Subcutaneous abdominal adipose tissue (tissue), 5 donors: ENCODE measurements at regions not wholly inside any gene's neighbourhood (a gene's known extent, or its start where the extent isn't known, plus 50 kb on each side); places are given as distances from the start of the nearest gene placed in this dataset.

Experiments used
- H3K27ac ChIP-seq: one replicate; pipeline ENCODE4 v1.7.0; 2013; ENCODE audit warnings: low read depth, mild to moderate bottlenecking, inconsistent platforms, low read length, moderate library complexity
- H3K27me3 ChIP-seq, 5 donors: one replicate each; pipeline ENCODE4 v1.7.0; 2013; ENCODE audit warnings: low read length in 5 of 5, inconsistent platforms in 1 of 5; ENCODE audit not compliant: control insufficient read depth in 5 of 5, insufficient read depth in 4 of 5
- H3K36me3 ChIP-seq, 5 donors: one replicate each; pipeline ENCODE4 v1.7.0; 2013; ENCODE audit warnings: low read length in 5 of 5; ENCODE audit not compliant: control insufficient read depth in 5 of 5, insufficient read depth in 5 of 5
- H3K4me1 ChIP-seq, 5 donors: one replicate each; pipeline ENCODE4 v1.7.0; 2013; ENCODE audit warnings: low read length in 5 of 5, mild to moderate bottlenecking in 3 of 5, moderate library complexity in 1 of 5; ENCODE audit not compliant: control insufficient read depth in 5 of 5, insufficient read depth in 5 of 5
- H3K4me3 ChIP-seq, 5 donors: one replicate each; pipeline ENCODE4 v1.7.0; 2013; ENCODE audit warnings: low read length in 5 of 5, low read depth in 1 of 5
- H3K9ac ChIP-seq, 5 donors: one replicate each; pipeline ENCODE4 v1.7.0; 2013; ENCODE audit warnings: low read length in 5 of 5, mild to moderate bottlenecking in 4 of 5, moderate library complexity in 3 of 5
- H3K9me3 ChIP-seq, 5 donors: one replicate each; pipeline ENCODE4 v1.7.0; 2013; ENCODE audit warnings: low read length in 5 of 5; ENCODE audit not compliant: control insufficient read depth in 5 of 5
- donor health status: healthy.
- donor health status: healthy.
- donor health status: healthy.
- donor health status: healthy.
- donor health status: healthy.

GRCh38 chr5:173830421-173830820, 57.7 kb upstream of the CPEB4 start:
- Histone ChIP-seq H3K36me3 (no peaks in the 10 kb centered on the region), H3K27me3 (no peaks in the 10 kb centered on the region), H3K4me1 (peaks cover 3 to 25% (median 8%) of the 10 kb centered on the region in 5 donors), H3K9ac (no peak overlapping the region), H3K4me3 (no peak overlapping the region), H3K27ac (no peak overlapping the region), H3K9me3 (peaks cover 0 to 6% (median 0%) of the 10 kb centered on the region in 5 donors)

DNA sequence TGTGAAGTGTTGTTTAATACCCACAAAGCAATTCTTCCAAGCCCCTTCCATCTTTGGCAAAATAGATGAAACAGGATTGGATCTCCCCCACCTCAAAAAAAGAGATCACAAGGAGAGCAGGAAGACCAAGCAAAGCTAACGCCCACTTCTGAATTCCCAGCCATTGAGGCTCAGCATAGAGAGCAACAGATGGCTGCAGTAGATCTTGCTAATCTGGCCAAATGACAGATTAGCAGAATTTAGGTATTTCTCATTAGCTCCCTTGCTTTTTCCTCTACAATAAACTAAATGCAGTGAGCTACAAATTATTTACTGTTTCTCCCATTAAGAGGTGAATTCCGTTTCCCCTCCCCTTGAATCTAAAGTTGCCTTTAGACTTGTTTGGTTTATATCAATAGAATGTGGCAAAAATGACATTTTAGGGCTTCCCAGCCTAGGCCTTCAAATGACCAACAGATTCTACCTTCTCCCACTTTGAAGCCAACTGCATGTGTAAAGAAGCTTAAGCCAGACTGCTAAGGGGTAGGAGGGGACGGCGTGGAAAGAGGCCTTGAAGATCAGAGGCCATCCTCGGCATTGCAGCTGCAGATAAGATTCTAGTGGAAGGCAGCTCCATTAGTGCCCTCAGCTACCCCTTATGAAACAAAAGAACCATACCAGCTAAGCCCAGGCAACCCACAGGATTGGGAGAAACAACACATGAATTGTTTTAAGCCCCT, 56.8 kb upstream of the CPEB4 start:
- Histone ChIP-seq H3K4me1 (peaks cover 0 to 25% (median 8%) of the 10 kb centered on the region in 5 donors), H3K27me3 (no peaks in the 10 kb centered on the region), H3K27ac (no peak overlapping the region), H3K36me3 (no peaks in the 10 kb centered on the region), H3K9me3 (peaks cover 0 to 6% (median 0%) of the 10 kb centered on the region in 5 donors), H3K9ac (no peak overlapping the region), H3K4me3 (no peak overlapping the region)

DNA sequence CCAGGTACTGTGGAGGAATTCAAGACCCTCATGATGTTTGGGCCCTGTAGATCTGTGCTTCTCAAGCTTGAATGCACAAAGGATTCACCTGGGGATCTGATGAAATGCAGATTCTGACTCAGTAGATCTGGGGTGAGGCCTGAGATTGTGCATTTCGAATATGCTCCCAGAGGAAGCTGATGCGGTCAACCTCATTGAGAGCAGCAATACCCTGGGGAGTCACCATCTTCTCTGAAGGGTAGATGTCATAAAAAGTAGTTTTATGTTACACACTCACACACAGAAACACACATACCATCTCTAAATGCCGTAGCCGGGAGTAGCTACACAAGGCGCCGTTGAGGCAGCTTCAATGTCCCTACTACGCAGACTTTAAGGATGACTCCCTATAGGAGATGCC, 55.8 kb upstream of the CPEB4 start:
- H3K9me3 ChIP-seq, result peaks cover 0 to 6% (median 0%) of the 10 kb centered on the region in 5 donors
- H3K4me3 ChIP-seq, result no peak overlapping the region
- no peaks in the 10 kb centered on the region for H3K36me3 ChIP-seq
- H3K27me3 ChIP-seq, result no peaks in the 10 kb centered on the region
- H3K27ac ChIP-seq, result no peak overlapping the region
- peaks cover 0 to 25% (median 8%) of the 10 kb centered on the region in 5 donors for H3K4me1 ChIP-seq
- H3K9ac ChIP-seq, result no peak overlapping the region

DNA sequence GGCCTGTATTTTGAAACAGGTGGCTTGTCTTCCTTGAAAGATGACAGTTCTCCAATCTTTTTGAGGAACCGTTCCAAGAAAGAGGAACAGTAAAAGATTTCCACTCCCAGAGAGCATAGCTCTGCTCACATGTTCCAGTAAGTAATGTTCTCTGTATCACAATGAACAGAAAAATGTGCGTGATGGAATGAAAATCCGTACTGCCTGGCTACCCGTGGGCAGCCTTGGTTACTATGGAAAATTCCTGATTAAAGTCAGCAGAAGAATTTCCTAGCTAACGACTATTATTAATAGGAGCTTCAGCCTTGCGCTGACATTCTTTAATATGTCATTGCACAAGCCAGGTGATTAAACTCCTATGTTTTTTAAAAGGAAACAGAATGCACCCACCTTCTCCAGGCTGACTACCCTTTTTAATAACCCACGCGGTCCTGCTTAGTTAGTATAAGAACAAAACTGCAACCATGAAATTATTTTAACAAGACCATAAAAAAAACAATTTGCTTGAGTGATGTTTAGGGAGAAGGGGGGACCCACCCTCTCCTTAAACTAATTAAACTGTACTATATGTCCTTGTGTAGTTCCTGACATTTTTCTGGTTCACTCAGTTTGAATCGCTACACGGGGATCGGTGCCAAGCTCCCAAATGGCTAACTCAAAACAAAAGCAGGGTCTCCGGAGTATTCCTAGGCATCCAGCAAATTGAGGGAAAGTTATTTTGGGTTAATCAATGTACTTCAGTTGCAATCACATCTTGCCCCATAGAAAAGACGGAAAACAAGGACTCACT, 54.8 kb upstream of the CPEB4 start:
- Histone ChIP-seq H3K4me1 (peaks cover 0 to 25% (median 8%) of the 10 kb centered on the region in 5 donors), H3K9ac (no peak overlapping the region), H3K27ac (no peak overlapping the region), H3K9me3 (no peaks in the 10 kb centered on the region), H3K4me3 (no peak overlapping the region), H3K27me3 (no peaks in the 10 kb centered on the region), H3K36me3 (no peaks in the 10 kb centered on the region)

DNA sequence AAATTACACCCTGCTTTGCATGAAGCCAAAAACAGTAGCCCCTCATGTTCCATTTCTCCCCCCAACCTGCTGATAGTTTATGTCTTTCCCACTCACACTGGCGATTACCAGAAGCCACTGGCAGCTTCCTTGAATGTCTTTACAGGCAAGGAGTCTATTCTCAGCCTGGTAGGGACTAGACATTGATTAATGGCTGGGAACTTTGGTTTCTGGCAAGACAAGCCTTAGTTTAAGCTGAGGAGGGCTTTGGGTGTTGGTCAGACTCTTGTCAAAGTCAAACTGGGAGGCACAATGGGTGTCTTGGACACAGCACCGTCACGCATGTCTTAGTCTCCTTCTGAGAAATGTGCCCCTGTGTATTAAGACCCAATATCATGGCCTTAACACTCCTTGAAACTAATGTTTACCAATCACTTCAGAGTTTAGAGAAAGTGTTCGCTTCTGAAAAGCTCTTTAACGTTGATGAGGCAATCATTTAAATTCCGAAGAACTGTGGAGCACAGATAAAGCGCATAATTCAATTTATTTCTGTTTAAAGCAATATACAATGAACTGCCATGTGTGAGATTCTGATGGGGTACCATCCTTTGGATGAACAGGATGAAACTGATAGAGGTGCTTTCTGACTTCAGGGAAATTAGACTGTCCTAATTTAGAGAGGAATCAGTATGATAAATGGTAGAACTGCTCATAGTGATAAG, 53.9 kb upstream of the CPEB4 start:
- H3K9ac ChIP-seq, result no peak overlapping the region
- peaks cover 0 to 25% (median 8%) of the 10 kb centered on the region in 5 donors for H3K4me1 ChIP-seq
- H3K27ac ChIP-seq, result no peak overlapping the region
- no peak overlapping the region for H3K4me3 ChIP-seq
- H3K36me3 ChIP-seq, result no peaks in the 10 kb centered on the region
- no peaks in the 10 kb centered on the region for H3K9me3 ChIP-seq
- H3K27me3 ChIP-seq, result no peaks in the 10 kb centered on the region

DNA sequence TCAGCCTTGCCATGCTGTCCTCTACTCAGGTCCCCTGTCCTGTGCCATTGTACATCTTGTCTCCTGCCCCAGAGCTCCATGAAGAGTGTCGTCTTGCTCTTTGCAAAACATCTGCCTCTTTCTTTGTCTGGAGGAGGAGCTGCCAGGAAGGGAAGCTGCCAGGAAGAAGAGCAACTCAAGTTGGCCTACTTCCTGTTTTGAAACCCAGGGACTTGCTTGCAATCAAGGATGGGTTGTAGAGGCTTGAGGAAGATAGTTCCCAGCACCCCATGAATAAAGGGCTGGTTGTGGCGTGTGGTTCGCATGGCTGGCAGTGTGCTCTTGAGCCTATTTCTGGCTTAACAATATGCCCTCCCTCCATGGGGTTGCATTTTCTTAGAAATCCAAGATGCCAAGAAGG, 53.0 kb upstream of the CPEB4 start:
- no peaks in the 10 kb centered on the region for H3K27me3 ChIP-seq
- no peaks in the 10 kb centered on the region for H3K9me3 ChIP-seq
- H3K27ac ChIP-seq, result no peak overlapping the region
- H3K4me1 ChIP-seq, result peaks cover 0 to 22% (median 8%) of the 10 kb centered on the region in 5 donors
- H3K9ac ChIP-seq, result no peak overlapping the region
- H3K4me3 ChIP-seq, result no peak overlapping the region
- no peaks in the 10 kb centered on the region for H3K36me3 ChIP-seq

DNA sequence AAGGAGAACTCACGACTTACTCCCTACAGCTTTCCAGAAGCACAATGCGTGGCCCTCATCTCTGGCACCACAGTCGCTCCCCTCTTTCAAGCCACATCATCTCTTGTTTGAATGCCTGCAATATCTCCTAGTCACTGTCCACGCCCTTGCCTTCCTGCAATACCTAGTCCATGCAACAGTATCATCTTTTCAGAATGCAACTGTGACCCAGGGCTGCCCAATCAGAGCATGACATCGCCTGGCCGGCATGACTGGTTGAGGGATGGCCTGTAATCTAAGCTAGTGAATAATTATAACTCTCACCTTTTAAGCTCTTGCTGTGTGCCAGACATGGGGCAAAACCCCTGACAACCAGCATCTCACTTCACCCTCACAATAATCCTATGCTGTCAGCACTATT, 52.5 kb upstream of the CPEB4 start:
- Histone ChIP-seq H3K4me3 (no peak overlapping the region), H3K27ac (no peak overlapping the region), H3K9ac (no peak overlapping the region), H3K27me3 (no peaks in the 10 kb centered on the region), H3K4me1 (peaks cover 0 to 22% (median 8%) of the 10 kb centered on the region in 5 donors), H3K9me3 (no peaks in the 10 kb centered on the region), H3K36me3 (no peaks in the 10 kb centered on the region)

GRCh38 chr5:173837654-173838053, 50.5 kb upstream of the CPEB4 start:
- H3K9ac ChIP-seq, result no peak overlapping the region
- H3K27me3 ChIP-seq, result no peaks in the 10 kb centered on the region
- no peaks in the 10 kb centered on the region for H3K9me3 ChIP-seq
- no peak overlapping the region for H3K4me3 ChIP-seq
- H3K27ac ChIP-seq, result no peak overlapping the region
- peaks cover 0 to 20% (median 8%) of the 10 kb centered on the region in 5 donors for H3K4me1 ChIP-seq
- H3K36me3 ChIP-seq, result no peaks in the 10 kb centered on the region
